ENCODE measurements at regions not wholly inside any gene's neighbourhood (a gene's known extent, or its start where the extent isn't known, plus 50 kb on each side); places are given as distances from the start of the nearest gene placed in this dataset.

DNA sequence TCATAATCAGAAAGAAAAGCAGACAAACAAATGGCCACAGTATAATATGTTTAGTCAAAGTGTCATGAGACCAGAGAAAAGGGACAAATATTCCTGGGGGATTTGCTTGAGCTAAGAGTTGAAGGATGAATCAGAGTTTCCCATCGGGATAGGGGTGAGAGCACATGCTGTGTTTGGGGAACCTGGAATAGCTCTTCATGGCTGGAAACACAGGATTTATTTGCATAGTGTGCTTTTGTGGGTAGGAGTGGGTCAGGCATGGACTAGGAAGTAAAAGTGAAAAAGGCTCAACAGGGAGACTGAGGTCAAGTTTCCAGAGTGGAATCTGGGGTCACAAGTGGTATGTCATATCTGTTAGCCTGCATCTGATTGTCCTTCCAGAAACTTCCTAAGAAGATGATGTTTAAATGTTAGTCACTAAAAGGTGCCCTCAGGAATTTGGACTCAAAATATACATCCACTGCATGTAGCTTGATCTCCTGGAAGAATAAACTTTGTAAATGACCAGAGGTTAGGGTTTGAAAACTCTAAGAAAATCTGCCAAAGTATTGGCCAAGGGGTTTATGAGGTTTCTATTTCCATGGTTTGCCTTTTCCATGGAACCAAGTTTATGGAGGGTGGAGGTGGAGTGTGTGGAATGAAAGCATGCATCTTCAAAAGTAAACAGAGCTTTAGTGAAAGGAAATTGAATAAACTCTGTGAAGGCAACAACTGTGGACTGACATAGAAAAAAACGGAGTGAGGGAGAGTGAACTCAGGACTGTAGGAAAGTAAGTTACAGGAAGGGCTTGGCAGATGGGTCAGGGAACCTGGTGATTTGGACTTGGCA is 344.6 kb downstream of the C12orf75 start:
- TF ChIP-seq, protein P1, sequence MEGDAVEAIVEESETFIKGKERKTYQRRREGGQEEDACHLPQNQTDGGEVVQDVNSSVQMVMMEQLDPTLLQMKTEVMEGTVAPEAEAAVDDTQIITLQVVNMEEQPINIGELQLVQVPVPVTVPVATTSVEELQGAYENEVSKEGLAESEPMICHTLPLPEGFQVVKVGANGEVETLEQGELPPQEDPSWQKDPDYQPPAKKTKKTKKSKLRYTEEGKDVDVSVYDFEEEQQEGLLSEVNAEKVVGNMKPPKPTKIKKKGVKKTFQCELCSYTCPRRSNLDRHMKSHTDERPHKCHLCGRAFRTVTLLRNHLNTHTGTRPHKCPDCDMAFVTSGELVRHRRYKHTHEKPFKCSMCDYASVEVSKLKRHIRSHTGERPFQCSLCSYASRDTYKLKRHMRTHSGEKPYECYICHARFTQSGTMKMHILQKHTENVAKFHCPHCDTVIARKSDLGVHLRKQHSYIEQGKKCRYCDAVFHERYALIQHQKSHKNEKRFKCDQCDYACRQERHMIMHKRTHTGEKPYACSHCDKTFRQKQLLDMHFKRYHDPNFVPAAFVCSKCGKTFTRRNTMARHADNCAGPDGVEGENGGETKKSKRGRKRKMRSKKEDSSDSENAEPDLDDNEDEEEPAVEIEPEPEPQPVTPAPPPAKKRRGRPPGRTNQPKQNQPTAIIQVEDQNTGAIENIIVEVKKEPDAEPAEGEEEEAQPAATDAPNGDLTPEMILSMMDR (IDR thresholded peaks at IDR 0.05), result no peak
- TF ChIP-seq EP300 (IDR thresholded peaks at IDR 0.05) (no peak), POLR2AphosphoS5 (IDR thresholded peaks at IDR 0.05) (peak; percentile 37)
